GM19452 (cell line): ENCODE measurements at regions not wholly inside any gene's neighbourhood (a gene's known extent, or its start where the extent isn't known, plus 50 kb on each side); places are given as distances from the start of the nearest gene placed in this dataset.
"Not testable (repeated sequence)": the region's sequence is repeated elsewhere in the genome, so short reads cannot be mapped to it uniquely, and the experiment has no call there.

Experiments
- ATAC-seq: cut with Tn5 transposase; IDR thresholded peaks from one replicate; pipeline ENCODE4 v1.9.1; 2021; ENCODE audit not compliant: unreplicated experiment

DNA sequence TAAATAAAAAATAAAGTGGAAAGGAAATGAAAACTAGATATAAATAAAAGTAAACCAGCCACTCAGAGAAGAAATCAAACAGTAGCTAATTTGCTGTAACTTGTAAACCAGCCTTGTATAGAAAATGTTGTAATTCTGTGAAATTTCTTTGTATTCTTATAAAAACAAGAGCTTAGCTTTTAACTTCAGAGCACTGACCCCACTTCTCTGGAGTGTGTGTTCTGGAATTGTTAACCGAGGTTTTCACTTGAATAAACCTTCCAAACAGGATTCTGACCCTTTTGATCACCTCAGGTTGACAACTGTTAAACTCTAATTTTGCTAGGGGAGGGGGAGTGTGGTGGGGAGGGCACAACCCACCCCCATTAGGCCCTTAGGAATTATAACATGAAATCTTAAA lies 151.9 kb upstream of the TRIM24 start:
- ATAC-seq, result no peak

DNA sequence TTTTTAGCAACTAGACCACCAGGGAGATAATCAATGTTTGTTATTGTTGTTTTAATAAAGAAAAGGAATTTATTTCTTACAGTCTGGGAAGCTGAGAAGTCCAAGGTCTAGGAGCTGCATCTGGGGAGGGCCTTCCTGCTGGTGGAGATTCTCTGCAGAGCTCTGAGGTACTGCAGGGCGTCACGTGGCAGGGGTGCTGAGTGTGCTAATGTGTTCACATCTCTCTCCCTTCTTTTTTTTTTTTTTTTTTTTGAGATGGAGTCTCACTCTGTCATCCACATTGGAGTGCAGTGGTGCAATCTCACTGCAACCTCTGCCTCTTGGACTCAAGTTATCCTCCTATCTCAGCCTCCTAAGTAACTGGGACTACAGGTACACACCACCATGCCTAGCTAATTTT lies 150.9 kb upstream of the TRIM24 start:
- no peak for ATAC-seq

DNA sequence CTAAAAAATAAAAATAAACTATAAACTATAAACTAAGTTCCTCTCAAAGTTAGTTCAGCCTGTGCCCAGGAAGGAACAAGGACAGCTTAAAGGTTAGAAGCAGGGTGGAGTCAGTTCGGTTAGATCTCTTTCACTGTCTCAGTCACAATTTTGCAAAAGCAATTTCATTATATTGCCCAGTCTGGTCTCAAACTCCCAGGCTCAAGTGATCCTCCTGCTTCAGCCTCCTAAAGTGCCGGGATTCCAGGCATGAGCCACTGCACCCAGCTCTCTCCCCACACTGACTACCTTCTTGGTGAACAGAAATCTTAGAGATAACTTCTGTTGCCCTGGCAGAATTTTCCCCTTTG lies 146.3 kb upstream of the TRIM24 start:
- no peak for ATAC-seq

DNA sequence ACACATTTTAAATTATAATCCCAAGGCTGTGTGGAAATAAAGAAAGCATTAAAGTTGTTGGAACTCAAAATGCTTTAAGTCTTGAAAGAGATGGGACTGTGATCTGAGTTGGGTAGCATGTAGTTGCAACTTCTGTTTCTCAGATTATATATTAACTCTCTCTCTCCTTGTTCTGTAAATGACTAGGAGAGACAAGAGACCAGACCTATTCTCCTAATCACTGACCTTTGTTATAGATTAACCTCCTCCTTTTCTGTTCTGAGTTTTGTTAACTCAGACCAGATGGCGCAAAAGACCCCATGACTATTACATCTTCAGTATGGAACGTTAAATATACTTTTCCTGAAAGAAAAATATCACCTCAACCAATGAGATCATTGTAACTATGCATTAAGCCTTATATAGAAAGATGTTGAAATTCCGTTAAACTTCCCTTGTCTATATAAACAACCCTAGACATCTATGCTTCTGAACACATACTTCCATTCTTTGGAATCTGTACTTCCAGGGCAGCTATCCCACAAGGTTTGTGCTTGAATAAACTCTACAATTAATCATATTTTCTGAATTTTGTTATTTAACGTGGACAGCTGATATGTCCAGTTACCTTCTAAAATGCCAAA lies 143.5 kb upstream of the TRIM24 start:
- ATAC-seq, result peak; percentile 97

DNA sequence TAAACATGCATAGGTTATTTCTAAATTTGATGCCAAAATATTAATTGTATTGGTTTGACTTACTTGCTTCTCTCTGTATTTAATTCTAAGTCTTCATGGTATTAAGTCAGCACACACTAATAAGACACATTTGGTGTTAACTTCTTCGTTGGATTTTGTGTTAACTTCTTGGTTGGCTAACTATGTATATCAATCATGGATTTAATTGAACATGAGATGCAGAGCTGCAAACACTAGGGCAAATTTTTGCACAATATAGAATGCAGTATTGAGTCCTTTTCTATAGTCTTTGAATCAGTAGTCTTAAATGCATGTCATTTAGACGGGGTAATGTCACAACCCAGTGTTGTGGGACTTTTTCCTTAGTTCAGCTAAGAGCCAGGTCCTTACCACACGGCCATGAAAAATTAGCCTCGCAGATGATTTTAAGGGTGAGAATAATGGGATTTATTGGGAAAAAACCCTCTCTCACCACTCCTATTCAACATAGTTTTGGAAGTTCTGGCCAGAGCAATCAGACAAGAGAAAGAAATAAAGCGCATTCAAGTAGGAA lies 142.9 kb upstream of the TRIM24 start:
- ATAC-seq, result no peak

DNA sequence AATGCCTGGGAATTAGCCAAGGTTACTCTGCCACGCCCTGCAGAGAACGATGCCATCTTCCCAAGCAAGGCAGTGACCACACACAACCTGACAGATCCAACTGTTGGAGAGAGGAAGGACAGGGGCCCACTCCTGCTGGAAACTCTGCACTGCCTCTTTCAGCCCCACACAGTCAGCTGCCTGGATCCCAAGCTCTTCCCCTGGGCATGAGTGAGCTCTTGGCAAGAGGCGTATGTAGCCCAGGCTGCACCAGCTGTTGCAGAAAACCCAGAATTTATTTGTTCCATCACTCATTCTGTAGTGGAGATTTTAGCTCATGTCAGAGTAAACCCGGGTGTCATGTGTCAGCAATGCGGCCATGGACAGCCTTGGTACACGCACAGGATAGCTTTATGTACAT lies 135.1 kb upstream of the TRIM24 start:
- ATAC-seq, result no peak

DNA sequence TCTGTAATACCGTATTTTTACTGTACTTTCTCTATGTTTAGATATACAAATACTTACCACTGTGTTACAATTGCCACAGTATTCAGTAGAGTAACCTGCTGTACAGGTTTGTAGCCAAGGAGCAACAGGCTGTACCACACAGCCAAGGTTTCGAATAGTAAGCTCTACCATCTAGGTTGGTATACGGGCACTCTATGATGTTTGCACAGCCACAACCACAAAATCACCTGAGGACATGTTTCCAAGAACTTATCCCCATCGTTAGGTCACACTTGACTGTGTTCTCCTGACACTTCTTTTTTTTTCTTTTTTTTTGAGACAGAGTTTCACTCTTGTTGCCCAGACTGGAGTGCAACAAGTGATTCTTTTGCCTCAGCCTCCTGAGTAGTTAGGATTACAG lies 134.6 kb upstream of the TRIM24 start:
- ATAC-seq, result no peak

DNA sequence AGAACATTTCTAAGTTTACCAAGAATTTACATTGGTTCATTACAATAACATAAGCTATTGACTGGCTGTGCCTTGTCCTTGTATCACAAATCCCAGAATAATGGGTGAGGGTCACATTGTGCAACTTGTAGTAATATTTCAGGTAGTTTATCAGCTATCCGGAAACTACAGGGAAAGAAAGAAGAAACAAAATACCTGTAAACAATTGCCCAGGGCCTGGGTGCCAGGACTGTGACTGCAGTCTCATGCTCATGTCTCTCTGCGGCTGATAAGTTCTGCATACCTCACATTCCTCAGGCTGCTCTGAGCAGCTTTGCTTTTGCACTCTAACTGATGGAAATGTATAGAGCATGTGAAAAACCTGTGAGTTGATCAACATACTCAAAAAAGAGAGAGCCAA lies 131.8 kb upstream of the TRIM24 start:
- no peak for ATAC-seq

DNA sequence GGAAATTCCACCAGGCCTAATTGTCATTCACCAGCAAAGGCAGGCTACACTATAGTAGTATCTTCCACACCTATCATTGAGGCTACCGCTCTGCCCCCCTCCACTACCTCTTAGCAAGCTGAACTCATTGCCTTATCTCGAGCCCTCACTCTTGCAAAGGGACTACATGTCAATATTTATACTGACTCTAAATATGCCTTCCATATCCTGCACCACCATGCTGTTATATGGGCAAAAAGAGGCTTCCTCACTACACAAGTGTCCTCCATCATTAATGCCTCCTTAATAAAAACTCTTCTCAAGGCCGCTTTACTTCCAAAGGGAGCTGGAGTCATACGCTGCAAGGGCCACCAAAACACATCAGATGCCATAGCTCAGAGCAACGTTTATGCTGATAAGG lies 127.2 kb upstream of the TRIM24 start:
- not testable (repeated sequence) for ATAC-seq

DNA sequence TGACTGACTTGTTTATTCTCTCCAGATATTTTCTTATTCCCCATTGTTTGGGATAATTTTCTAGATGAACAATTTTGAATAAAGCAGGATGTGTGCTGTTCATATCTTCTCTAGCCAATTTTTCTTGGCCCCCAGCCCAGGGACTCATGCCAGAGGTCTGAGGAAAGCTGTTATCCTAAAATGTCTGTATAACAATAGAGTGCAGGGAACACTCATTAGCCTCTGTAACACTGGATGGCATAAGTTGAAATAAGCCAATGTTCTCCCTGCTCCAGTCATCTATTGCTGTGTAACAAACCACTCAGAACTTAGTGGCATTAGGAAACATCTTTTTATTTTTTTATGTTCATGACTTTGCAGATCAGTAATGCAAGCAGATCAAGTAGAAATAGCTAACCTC lies 121.7 kb upstream of the TRIM24 start:
- ATAC-seq, result no peak

DNA sequence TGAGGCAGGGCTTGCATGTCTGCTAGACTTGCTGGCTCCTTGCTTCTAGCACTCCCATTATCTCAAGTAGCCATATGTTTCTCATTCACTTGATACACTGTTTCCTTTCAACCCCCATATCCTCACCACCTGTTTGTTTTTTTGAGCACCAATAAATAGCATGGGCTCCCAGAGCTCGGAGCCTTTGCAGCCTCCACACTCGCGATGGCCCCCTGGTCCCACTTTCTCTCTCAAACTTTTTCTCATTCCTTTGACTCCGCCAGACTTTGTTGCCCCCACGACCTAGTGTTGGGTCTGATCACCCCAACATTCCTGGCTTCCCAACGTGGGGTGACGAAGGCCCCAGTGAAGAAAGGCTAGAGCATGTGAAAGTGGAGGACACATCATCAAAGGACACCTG lies 120.8 kb upstream of the TRIM24 start:
- not testable (repeated sequence) for ATAC-seq

DNA sequence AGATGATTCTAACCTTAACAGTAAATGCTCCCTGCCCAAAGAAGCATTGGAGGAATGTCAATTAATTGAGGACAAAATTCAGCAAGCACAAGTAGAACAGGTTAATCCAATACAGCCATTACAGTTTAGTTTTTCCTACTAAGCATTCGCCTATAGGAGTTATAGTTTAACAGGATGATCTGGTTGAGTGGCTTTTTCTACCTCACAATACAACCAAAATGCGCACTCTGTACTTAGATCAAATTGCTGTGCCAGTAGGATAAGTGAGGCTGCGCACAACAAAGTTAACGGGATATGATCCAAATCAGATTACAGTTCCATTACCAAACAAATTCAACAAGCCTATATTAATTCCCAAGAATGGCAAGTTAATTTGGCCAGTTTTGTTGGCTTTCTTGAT lies 117.1 kb upstream of the TRIM24 start:
- ATAC-seq, result no peak

DNA sequence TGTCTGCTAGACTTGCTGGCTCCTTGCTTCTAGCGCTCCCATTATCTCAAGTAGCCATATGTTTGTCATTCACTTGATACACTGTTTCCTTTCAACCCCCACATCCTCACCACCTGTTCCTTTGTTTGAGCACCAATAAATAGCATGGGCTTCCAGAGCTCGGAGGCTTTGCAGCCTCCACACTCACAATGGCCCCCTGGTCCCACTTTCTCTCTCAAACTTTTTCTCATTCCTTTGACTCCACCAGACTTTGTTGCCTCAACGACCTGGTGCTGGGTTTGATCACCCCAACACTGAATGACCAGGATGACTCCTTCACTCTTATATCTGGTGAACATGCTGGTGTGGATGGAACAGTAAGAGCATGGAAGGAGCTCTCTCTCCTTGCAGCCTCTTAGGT lies 114.5 kb upstream of the TRIM24 start:
- ATAC-seq, result no peak

DNA sequence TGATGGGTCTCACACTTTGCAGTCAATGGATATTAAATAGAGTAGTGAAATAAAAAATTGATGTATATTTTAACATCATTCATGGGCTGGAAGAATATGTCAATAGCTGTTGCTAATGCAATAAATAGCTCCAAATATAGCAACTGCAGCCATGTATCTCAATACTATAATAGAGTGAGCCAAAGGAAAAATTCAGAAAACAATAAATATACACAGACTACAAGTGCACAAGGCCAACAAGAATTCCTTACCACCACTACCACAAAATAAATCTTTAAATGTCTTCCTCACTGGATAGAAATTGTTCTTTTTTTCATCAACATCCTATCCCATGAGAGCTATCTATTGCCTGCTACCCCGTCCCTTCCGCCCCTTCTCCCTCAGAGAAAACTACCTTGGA lies 113.1 kb upstream of the TRIM24 start:
- ATAC-seq, result no peak

DNA sequence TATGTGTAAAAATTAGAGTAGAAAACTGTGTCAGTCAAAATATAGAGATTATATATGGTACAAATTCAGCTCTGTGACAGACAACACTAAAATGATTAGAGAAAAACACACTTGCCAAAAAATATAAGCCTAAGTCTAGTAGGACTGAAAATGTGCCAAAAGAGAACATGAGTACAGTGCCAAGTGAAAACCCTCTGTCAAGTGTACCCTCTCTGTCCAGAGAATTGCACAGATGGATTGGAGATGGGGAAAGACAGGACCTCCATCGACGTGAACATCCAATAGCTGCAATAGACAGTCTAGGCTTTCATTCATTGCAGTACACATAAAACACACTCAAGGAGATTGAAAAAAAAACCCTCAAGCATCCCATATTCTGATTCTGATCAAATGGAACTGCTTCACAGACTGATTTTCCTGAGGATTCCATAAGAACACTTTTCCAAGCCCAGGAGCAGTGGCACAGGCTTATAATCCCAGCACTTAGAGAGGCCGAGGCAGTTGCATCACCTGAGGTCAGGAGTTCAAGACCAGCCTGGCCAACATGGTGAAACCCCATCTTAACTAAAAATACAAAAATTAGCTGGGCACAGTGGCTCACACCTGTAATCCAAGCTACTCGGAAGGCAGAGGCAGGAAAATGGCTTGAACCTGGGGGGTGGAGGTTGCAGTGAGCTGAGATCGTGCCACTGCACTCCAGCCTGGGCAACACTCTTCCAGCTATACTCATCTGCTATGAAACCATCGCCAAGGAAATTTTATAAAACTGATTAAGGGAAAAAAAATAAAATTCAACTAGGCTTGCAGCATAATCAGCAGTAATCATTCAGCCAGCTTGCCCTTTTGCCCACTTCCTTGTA lies 110.0 kb upstream of the TRIM24 start:
- ATAC-seq, result no peak

DNA sequence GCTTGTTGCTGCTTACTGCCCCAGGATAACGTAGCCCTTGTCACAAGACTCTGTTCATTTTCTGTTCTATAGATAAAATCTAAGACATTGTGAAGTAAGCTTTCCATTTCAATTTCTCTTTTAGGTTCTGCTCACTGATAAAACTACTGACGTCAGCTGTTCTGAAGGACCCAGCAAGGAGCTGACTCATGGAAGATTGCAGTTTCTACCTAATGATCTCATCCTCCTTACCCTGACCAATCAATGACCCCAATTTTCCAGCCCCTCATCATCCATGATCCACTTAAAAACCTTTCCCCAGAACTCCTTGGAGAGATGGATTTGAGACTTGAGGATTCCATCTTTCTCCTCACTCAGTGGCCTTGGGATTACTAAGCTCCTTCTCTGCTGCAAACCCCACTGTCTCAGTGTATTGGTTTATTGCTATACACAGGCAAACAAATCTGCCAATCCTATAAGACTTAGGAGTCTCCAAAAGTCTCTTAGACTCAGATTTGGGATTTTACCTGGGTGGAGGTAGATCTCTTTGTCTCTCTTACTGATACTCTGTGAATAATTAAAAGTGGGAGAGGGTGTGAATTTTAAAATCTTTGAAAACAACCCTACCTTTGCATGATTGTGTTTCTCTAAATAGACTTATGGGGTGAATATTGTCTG lies 109.2 kb upstream of the TRIM24 start:
- ATAC-seq, result no peak

DNA sequence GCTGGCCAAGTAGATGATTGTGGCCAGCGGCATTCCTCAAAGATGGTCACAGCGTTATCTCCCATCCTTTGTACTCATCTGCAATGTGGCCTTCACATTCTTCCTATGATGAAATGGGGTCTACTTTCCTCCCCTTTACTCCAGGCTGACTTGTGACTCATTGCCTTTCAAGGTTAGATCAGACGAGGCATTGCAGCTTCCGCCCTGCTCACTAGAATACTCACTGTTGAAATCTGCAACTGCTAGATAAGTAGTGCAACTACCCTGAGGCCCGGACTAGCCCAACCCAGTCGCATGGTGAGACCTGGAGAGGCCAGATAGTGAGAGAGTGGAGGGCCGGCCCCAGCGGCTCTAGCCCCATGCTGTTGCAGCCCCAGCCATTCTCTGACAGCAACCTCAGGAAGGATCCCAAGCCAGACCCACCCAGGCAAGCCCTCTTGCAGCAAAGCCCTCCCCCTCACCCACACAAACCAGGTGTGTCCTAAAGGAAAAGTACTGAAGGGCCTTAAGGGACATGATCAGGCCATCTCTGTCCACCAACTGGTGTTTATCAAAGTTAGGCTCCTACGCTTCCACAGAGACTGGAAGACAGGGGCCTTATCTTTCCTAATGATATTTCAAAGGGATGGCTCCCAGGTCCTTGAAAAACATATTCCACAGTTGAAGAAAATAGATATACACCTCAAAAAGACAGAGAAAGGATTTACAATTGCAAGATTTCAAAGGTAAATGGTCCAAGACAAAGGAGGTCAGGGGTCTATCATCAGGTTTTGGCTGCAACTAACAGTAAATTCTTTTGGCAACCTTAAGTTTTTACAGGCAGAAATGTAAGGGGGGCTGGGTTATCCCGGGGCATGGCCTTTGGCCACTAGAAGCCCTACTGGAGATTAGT lies 107.2 kb upstream of the TRIM24 start:
- ATAC-seq, result no peak

DNA sequence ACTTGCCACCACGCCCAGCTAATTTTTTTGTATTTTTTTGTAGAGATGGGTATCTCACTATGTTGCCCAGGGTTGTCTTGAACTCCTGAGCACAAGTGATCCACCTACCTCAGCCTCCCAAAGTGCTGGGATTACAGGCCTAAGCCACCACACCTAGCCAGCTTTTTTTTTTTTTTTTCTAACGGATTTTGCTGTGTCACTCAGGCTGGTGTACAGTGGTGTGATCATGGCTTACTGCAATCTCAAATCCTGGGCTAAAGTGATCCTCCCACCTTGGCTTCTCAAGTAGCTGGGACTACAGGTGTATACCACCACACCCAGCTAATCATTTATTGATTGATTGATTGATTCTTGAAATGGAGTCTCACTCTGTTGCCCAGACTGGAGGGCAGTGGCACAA lies 106.0 kb upstream of the TRIM24 start:
- ATAC-seq, result no peak

DNA sequence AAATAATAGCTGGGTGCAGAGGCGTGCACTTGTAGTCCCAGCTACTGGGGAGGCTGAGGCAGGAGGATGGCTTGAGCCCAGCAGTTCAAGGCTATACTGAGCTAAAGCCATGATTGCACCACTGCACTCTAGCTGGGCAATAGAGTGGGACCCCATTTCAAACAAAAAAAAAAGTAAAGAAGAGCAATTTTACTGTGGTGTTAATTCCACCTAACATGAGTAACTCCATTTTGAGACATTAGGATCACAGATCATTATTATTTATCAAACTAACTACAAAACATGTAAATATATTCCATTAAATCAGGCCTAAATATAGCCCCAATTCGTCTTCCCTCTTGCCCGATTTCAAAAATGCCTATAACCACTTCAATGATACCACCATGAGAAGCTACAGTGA lies 104.8 kb upstream of the TRIM24 start:
- no peak for ATAC-seq

DNA sequence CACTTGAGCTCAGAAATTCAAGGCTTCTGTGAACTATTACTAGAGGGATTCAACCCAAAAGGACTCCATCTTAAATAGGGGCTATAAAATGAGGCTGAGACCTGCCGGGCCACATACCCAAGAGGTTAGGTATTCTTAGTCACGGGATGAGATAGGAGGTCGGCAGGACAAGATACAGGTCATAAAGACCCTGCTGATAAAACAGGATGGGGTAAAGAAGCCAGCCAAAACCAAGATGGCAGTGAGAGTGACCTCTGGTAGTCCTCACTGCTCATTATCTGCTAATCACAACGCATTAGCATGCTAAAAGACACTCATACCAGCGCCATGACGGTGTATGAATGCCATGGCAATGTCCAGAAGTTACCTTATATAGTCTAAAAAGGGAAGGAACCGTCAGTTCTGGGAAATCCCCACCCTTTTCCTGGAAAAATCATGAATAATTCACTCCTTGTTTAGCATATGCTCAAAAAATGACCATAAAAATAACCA lies 101.2 kb upstream of the TRIM24 start:
- no peak for ATAC-seq
